GM12892 (cell line): ENCODE measurements at regions not wholly inside any gene's neighbourhood (a gene's known extent, or its start where the extent isn't known, plus 50 kb on each side); places are given as distances from the start of the nearest gene placed in this dataset.

Source experiments
- POLR2A ChIP-seq: IDR thresholded peaks from 2 replicates; pipeline ENCODE4 v1.6.1; 2011; ENCODE audit warnings: low read depth, low read length, control low read depth
- POLR2AphosphoS5 ChIP-seq: IDR thresholded peaks from 2 replicates; pipeline ENCODE4 v1.6.1; 2011; ENCODE audit warnings: low read depth, low read length, control low read depth

DNA sequence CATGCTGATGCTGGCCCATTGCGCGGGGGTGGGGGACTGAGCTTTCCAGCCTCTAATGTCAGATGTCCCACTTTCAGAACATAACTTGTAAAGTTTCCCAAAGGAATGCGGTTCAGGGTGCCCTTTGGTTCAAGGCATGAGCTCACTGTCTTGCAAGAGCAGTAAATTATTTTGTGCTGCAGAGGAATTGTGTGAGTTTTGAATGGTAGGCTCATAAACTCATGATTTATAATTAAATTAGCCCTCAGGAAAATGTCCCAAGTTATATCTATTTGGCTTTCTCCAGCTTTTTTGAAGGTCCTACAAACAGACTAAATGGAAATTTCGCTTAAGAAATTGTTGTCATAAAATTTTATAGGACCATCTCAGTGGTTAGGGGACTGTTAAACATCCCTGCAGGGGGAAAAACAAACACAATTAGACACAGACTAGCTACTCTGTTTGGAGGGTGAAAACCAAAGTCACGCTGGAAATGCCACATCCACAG, 321.8 kb downstream of the HS3ST3B1 start:
- TF ChIP-seq POLR2A (no peak), POLR2AphosphoS5 (no peak)
